CD4-positive, alpha-beta T cell treated with Interferon gamma for 1 hour (primary cell): ENCODE measurements at regions not wholly inside any gene's neighbourhood (a gene's known extent, or its start where the extent isn't known, plus 50 kb on each side); places are given as distances from the start of the nearest gene placed in this dataset.

Experiments
- DNase-seq: peaks from one replicate; pipeline ENCODE4 v3.0.0-alpha.2; 2020

- no peak for DNase-seq
Measured at GRCh38 chr3:72118628-72119027, 333.7 kb upstream of the PROK2 start.

GRCh38 chr3:72116226-72116625 is 331.3 kb upstream of the PROK2 start:
- DNase-seq, result no peak

- DNase-seq, result no peak
Measured at GRCh38 chr3:72115307-72115706, 330.4 kb upstream of the PROK2 start.

GRCh38 chr3:72114773-72115172 is 329.8 kb upstream of the PROK2 start:
- DNase-seq, result no peak

- DNase-seq, result no peak
Measured at GRCh38 chr3:72113964-72114363, 329.0 kb upstream of the PROK2 start.

GRCh38 chr3:72113564-72113963 is 328.6 kb upstream of the PROK2 start:
- DNase-seq, result no peak

GRCh38 chr3:72112435-72112834 is 327.5 kb upstream of the PROK2 start:
- DNase-seq, result no peak

GRCh38 chr3:72111265-72112205 is 326.6 kb upstream of the PROK2 start:
- no peak for DNase-seq

GRCh38 chr3:72109327-72110259 is 324.6 kb upstream of the PROK2 start:
- no peak for DNase-seq

GRCh38 chr3:72105306-72105705 is 320.4 kb upstream of the PROK2 start:
- DNase-seq, result no peak

- peak; percentile 79 for DNase-seq
Measured at GRCh38 chr3:72102112-72102616, 317.2 kb upstream of the PROK2 start.

GRCh38 chr3:72101494-72101893 is 316.5 kb upstream of the PROK2 start:
- no peak for DNase-seq

GRCh38 chr3:72100601-72101187 is 315.7 kb upstream of the PROK2 start:
- peak; percentile 96 for DNase-seq

GRCh38 chr3:72100080-72100511 is 315.1 kb upstream of the PROK2 start:
- DNase-seq, result peak; percentile 43

GRCh38 chr3:72099326-72100079 is 314.6 kb upstream of the PROK2 start:
- DNase-seq, result no peak

- DNase-seq, result no peak
Measured at GRCh38 chr3:72097053-72097452, 312.1 kb upstream of the PROK2 start.

- no peak for DNase-seq
Measured at GRCh38 chr3:72095521-72095920, 310.6 kb upstream of the PROK2 start.

GRCh38 chr3:72093992-72094334 is 309.0 kb upstream of the PROK2 start:
- DNase-seq, result no peak

GRCh38 chr3:72093270-72093991 is 308.5 kb upstream of the PROK2 start:
- no peak for DNase-seq

- DNase-seq, result no peak
Measured at GRCh38 chr3:72092778-72093177, 307.8 kb upstream of the PROK2 start.

- no peak for DNase-seq
Measured at GRCh38 chr3:72088486-72089025, 303.6 kb upstream of the PROK2 start.
